Endothelial cell (in vitro differentiated cells): ENCODE measurements at regions not wholly inside any gene's neighbourhood (a gene's known extent, or its start where the extent isn't known, plus 50 kb on each side); places are given as distances from the start of the nearest gene placed in this dataset.

Source experiments
- DNase-seq: peaks from one replicate; pipeline ENCODE4 v3.0.0; 2021; ENCODE audit warnings: low spot score
- H3K27ac Mint-ChIP-seq: one replicate; pipeline ENCODE4 v1.8.0; 2021; ENCODE audit warnings: mixed read lengths, inconsistent platforms; ENCODE audit not compliant: unreplicated experiment
- H3K27me3 Mint-ChIP-seq: one replicate; pipeline ENCODE4 v1.8.0; 2021; ENCODE audit warnings: mild to moderate bottlenecking, moderate library complexity, mixed read lengths, inconsistent platforms; ENCODE audit not compliant: unreplicated experiment
- H3K36me3 Mint-ChIP-seq: one replicate; pipeline ENCODE4 v1.8.0; 2021; ENCODE audit warnings: mild to moderate bottlenecking, low read depth, mixed read lengths, inconsistent platforms; ENCODE audit not compliant: unreplicated experiment
- H3K4me1 Mint-ChIP-seq: one replicate; pipeline ENCODE4 v1.8.0; 2021; ENCODE audit warnings: mild to moderate bottlenecking, mixed read lengths, inconsistent platforms; ENCODE audit not compliant: unreplicated experiment
- H3K4me3 Mint-ChIP-seq: one replicate; pipeline ENCODE4 v1.8.0; 2021; ENCODE audit warnings: mild to moderate bottlenecking, mixed read lengths, inconsistent platforms; ENCODE audit not compliant: unreplicated experiment
- H3K9me3 Mint-ChIP-seq: one replicate; pipeline ENCODE4 v1.8.0; 2021; ENCODE audit warnings: mixed read lengths, inconsistent platforms; ENCODE audit not compliant: unreplicated experiment
- CTCF ChIP-seq: fragments of 200-600 bp; sonication (generic); IDR thresholded peaks from one replicate; pipeline ENCODE4 v1.5.0; 2021; ENCODE audit warnings: antibody characterized with exemption; ENCODE audit not compliant: unreplicated experiment

GRCh38 chr1:218525451-218526197, 180.5 kb downstream of the TGFB2 start:
- H3K9me3 Mint-ChIP-seq: no peaks in the 10 kb centered on the region
- no peak overlapping the region for H3K4me3 Mint-ChIP-seq
- no peak overlapping the region for H3K27ac Mint-ChIP-seq
- H3K4me1 Mint-ChIP-seq: peaks cover 6% of the 10 kb centered on the region
- no peak for DNase-seq
- H3K27me3 Mint-ChIP-seq: no peaks in the 10 kb centered on the region
- H3K36me3 Mint-ChIP-seq: no peaks in the 10 kb centered on the region
- no peak for TF ChIP-seq CTCF

- H3K27ac Mint-ChIP-seq: no peak overlapping the region
- no peak for TF ChIP-seq CTCF
- H3K36me3 Mint-ChIP-seq: no peaks in the 10 kb centered on the region
Measured at GRCh38 chr1:218526198-218526580, 181.1 kb downstream of the TGFB2 start.

DNA sequence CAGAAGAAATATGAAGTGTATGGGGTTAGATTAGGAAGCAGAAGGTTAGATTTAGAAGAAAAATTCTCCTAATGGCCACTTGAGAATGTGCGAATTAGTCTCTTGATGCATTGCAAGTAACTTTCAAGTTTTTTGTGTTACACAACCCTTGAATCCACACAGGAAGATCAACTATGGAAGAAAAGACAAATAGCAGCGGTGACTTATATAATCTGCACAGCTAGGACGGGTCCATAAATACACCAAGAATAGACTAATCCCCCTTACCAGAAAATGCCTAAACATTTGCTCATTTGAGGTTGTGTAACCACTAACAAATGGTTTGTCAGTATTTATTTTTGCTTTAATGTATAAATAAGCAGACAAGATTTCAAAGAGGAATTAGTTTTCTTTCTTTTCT, 182.6 kb downstream of the TGFB2 start:
- Mint-ChIP-seq H3K4me3 (no peak overlapping the region), H3K27ac (no peak overlapping the region), H3K27me3 (no peaks in the 10 kb centered on the region), H3K36me3 (no peaks in the 10 kb centered on the region), H3K4me1 (peaks cover 6% of the 10 kb centered on the region), H3K9me3 (no peaks in the 10 kb centered on the region)
- no peak for DNase-seq
- TF ChIP-seq CTCF: no peak

More at GRCh38 chr1:218526198-218526580, 181.1 kb downstream of the TGFB2 start:
- Mint-ChIP-seq H3K4me3 (no peak overlapping the region), H3K9me3 (no peaks in the 10 kb centered on the region), H3K4me1 (peaks cover 6% of the 10 kb centered on the region), H3K27me3 (no peaks in the 10 kb centered on the region)
- no peak for DNase-seq

- no peak for DNase-seq
- H3K9me3 Mint-ChIP-seq: no peaks in the 10 kb centered on the region
- H3K27ac Mint-ChIP-seq: no peak overlapping the region
- no peak for TF ChIP-seq CTCF
- H3K36me3 Mint-ChIP-seq: no peaks in the 10 kb centered on the region
- H3K27me3 Mint-ChIP-seq: no peaks in the 10 kb centered on the region
- H3K4me3 Mint-ChIP-seq: no peak overlapping the region
- peaks cover 3% of the 10 kb centered on the region for H3K4me1 Mint-ChIP-seq
Measured at GRCh38 chr1:218529646-218530300, 184.6 kb downstream of the TGFB2 start.

- H3K27me3 Mint-ChIP-seq: no peaks in the 10 kb centered on the region
- no peaks in the 10 kb centered on the region for H3K9me3 Mint-ChIP-seq
- H3K4me1 Mint-ChIP-seq: no peaks in the 10 kb centered on the region
- no peak overlapping the region for H3K27ac Mint-ChIP-seq
- no peak for DNase-seq
- no peak for TF ChIP-seq CTCF
- H3K36me3 Mint-ChIP-seq: no peaks in the 10 kb centered on the region
- no peak overlapping the region for H3K4me3 Mint-ChIP-seq
Measured at GRCh38 chr1:218531936-218532335, 186.8 kb downstream of the TGFB2 start.
